ENCODE measurements at regions not wholly inside any gene's neighbourhood (a gene's known extent, or its start where the extent isn't known, plus 50 kb on each side); places are given as distances from the start of the nearest gene placed in this dataset.

GRCh38 chr13:105814219-105814901 is 721.1 kb downstream of the EFNB2 start:
- DNase-seq (no peak), ATAC-seq (no peak)
- ChIA-PET CTCF (no interaction called here), POLR2A (no interaction called here)
- intact Hi-C loops (cut with micrococcal nuclease) = no loop called here
- Mint-ChIP-seq H3K9me3 (no peaks in the 10 kb centered on the region), H3K4me3 (no peak overlapping the region), H3K27ac (no peak overlapping the region), H3K27me3 (no peaks in the 10 kb centered on the region), H3K4me1 (ENCODE audit: low read depth) (no peaks in the 10 kb centered on the region), H3K36me3 (ENCODE audit: low read depth) (no peaks in the 10 kb centered on the region)
- TF ChIP-seq CTCF (IDR thresholded peaks at IDR 0.05) = no peak

GRCh38 chr13:105806628-105806920 is 728.9 kb downstream of the EFNB2 start:
- Mint-ChIP-seq H3K36me3 (ENCODE audit: low read depth) (no peaks in the 10 kb centered on the region), H3K4me3 (no peak overlapping the region), H3K27me3 (no peaks in the 10 kb centered on the region), H3K27ac (no peak overlapping the region), H3K4me1 (ENCODE audit: low read depth) (no peaks in the 10 kb centered on the region), H3K9me3 (no peaks in the 10 kb centered on the region)
- ChIA-PET CTCF (no interaction called here), POLR2A (no interaction called here)
- TF ChIP-seq CTCF (IDR thresholded peaks at IDR 0.05) = no peak
- intact Hi-C loops (cut with micrococcal nuclease) = no loop called here
- DNase-seq (no peak), ATAC-seq (no peak)

GRCh38 chr13:105805892-105806627 is 729.4 kb downstream of the EFNB2 start:
- no peak for DNase-seq
- Mint-ChIP-seq H3K27me3 (no peaks in the 10 kb centered on the region), H3K9me3 (no peaks in the 10 kb centered on the region), H3K36me3 (ENCODE audit: low read depth) (no peaks in the 10 kb centered on the region), H3K27ac (no peak overlapping the region), H3K4me3 (no peak overlapping the region), H3K4me1 (ENCODE audit: low read depth) (no peaks in the 10 kb centered on the region)
- ChIA-PET CTCF (no interaction called here), POLR2A (no interaction called here)
- TF ChIP-seq CTCF (IDR thresholded peaks at IDR 0.05) = no peak
- ATAC-seq = no peak
- intact Hi-C loops (cut with micrococcal nuclease) = no loop called here

GRCh38 chr13:105804561-105805190 is 730.8 kb downstream of the EFNB2 start:
- Mint-ChIP-seq H3K27me3 (no peaks in the 10 kb centered on the region), H3K4me1 (ENCODE audit: low read depth) (no peaks in the 10 kb centered on the region), H3K36me3 (ENCODE audit: low read depth) (no peaks in the 10 kb centered on the region), H3K9me3 (no peaks in the 10 kb centered on the region), H3K27ac (no peak overlapping the region), H3K4me3 (no peak overlapping the region)
- TF ChIP-seq CTCF (IDR thresholded peaks at IDR 0.05) = no peak
- intact Hi-C loops (cut with micrococcal nuclease) = no loop called here
- DNase-seq (no peak), ATAC-seq (no peak)
- POLR2A ChIA-PET = no interaction called here
- CTCF ChIA-PET = no interaction called here

GRCh38 chr13:105799155-105799554 is 736.3 kb downstream of the EFNB2 start:
- intact Hi-C loops (cut with micrococcal nuclease) = no loop called here
- Mint-ChIP-seq H3K27ac (no peak overlapping the region), H3K4me1 (ENCODE audit: low read depth) (no peaks in the 10 kb centered on the region), H3K9me3 (no peaks in the 10 kb centered on the region), H3K27me3 (no peaks in the 10 kb centered on the region), H3K36me3 (ENCODE audit: low read depth) (no peaks in the 10 kb centered on the region), H3K4me3 (no peak overlapping the region)
- no peak for TF ChIP-seq CTCF (IDR thresholded peaks at IDR 0.05)
- ATAC-seq = no peak
- CTCF ChIA-PET = no interaction called here
- POLR2A ChIA-PET = no interaction called here
- DNase-seq = no peak

All from activated CD8-positive, alpha-beta T cell treated with anti-CD3 and anti-CD28 coated beads for 36 hours (primary cell).